WTC11 (cell line): ENCODE measurements at regions not wholly inside any gene's neighbourhood (a gene's known extent, or its start where the extent isn't known, plus 50 kb on each side); places are given as distances from the start of the nearest gene placed in this dataset.

Experiments used
- ATAC-seq: fragments of 200-7000 bp; cut with Tn5 transposase; 2 replicates; pipeline ENCODE4 v1.10.0; 2021; ENCODE audit warnings: mild to moderate bottlenecking, moderate library complexity
- CTCF ChIA-PET: fragments of 300-600 bp; sonication (Branson Sonifier 250); formaldehyde crosslinking; loops from one replicate; lab custom pipeline; 2021; ENCODE audit warnings: antibody characterized with exemption; lab: Charles Lee
- POLR2A ChIA-PET: fragments of 350-600 bp; sonication (Branson Sonifier 250); formaldehyde crosslinking; loops from one replicate; lab custom pipeline; 2021; ENCODE audit warnings: antibody characterized with exemption; lab: Charles Lee
- DNase-seq: peaks from one replicate; pipeline ENCODE4 v3.0.0; 2021; ENCODE audit warnings: low spot score
- H3K27ac Mint-ChIP-seq: 2 replicates; pipeline ENCODE4 v1.8.0; 2021; ENCODE audit warnings: mixed read lengths
- H3K27me3 Mint-ChIP-seq: 2 replicates; pipeline ENCODE4 v1.8.0; 2021; ENCODE audit warnings: low read depth, mild to moderate bottlenecking, moderate library complexity, mixed read lengths
- H3K36me3 Mint-ChIP-seq: 2 replicates; pipeline ENCODE4 v1.8.0; 2021; ENCODE audit warnings: mixed read lengths
- H3K4me1 Mint-ChIP-seq: 2 replicates; pipeline ENCODE4 v1.8.0; 2022; ENCODE audit warnings: mixed read lengths
- H3K4me3 Mint-ChIP-seq: 2 replicates; pipeline ENCODE4 v1.8.0; 2021; ENCODE audit warnings: mild to moderate bottlenecking, moderate library complexity, mixed read lengths
- H3K9me3 Mint-ChIP-seq: 2 replicates; pipeline ENCODE4 v1.8.0; 2021; ENCODE audit warnings: mixed read lengths
- ATF1 ChIP-seq: sonication (generic); formaldehyde crosslinking; IDR thresholded peaks from 2 replicates; pipeline ENCODE4 v1.8.1; 2023; ENCODE audit warnings: mild to moderate bottlenecking, moderate library complexity, missing genetic modification reagents
- CREB1 ChIP-seq: sonication (generic); formaldehyde crosslinking; IDR thresholded peaks from 2 replicates; pipeline ENCODE4 v1.8.0; 2023; ENCODE audit warnings: mild to moderate bottlenecking, missing genetic modification reagents
- EMX1 ChIP-seq: fragments of 250-450 bp; sonication (Bioruptor Pico); IDR thresholded peaks from 2 replicates; pipeline ENCODE4 v1.8.0; 2021; ENCODE audit warnings: mild to moderate bottlenecking
- ETV6 ChIP-seq: sonication (generic); formaldehyde crosslinking; IDR thresholded peaks from 2 replicates; pipeline ENCODE4 v1.8.1; 2022; ENCODE audit warnings: mild to moderate bottlenecking, missing genetic modification reagents
- GRHL2 ChIP-seq: fragments of 250-450 bp; sonication (Bioruptor Pico); IDR thresholded peaks from 2 replicates; pipeline ENCODE4 v1.8.0; 2022; ENCODE audit warnings: mild to moderate bottlenecking, moderate library complexity; ENCODE audit not compliant: insufficient replicate concordance, severe bottlenecking
- NFATC4 ChIP-seq: fragments of 250-450 bp; sonication (Bioruptor Pico); IDR thresholded peaks from 2 replicates; pipeline ENCODE4 v1.9.0; 2021; ENCODE audit warnings: mild to moderate bottlenecking
- NFYB ChIP-seq: sonication (generic); formaldehyde crosslinking; conservative IDR thresholded peaks from 2 replicates; pipeline ENCODE4 v1.8.0; 2022; ENCODE audit warnings: low read depth, missing genetic modification reagents
- PRRX2 ChIP-seq: fragments of 250-450 bp; sonication (Bioruptor Pico); IDR thresholded peaks from 2 replicates; pipeline ENCODE4 v1.8.0; 2021; ENCODE audit warnings: mild to moderate bottlenecking
- RORB ChIP-seq: fragments of 250-450 bp; sonication (Bioruptor Pico); IDR thresholded peaks from 2 replicates; pipeline ENCODE4 v1.9.0; 2021; ENCODE audit warnings: mild to moderate bottlenecking
- TCF7 ChIP-seq: sonication (generic); formaldehyde crosslinking; IDR thresholded peaks from 2 replicates; pipeline ENCODE4 v1.8.0; 2022; ENCODE audit warnings: mild to moderate bottlenecking, low read depth, missing genetic modification reagents, moderate library complexity
- TEAD1 ChIP-seq: sonication (generic); formaldehyde crosslinking; IDR thresholded peaks from 2 replicates; pipeline ENCODE4 v1.8.0; 2022; ENCODE audit warnings: mild to moderate bottlenecking, missing genetic modification reagents
- TEAD4 ChIP-seq: sonication (generic); formaldehyde crosslinking; IDR thresholded peaks from 2 replicates; pipeline ENCODE4 v1.8.0; 2022; ENCODE audit warnings: mild to moderate bottlenecking, missing genetic modification reagents
- ZNF121 ChIP-seq: sonication (generic); formaldehyde crosslinking; IDR thresholded peaks from 2 replicates; pipeline ENCODE4 v1.8.0; 2023; ENCODE audit warnings: missing genetic modification reagents
- ZNF317 ChIP-seq: sonication (generic); formaldehyde crosslinking; IDR thresholded peaks from 2 replicates; pipeline ENCODE4 v1.8.1; 2023; ENCODE audit warnings: low read depth, mild to moderate bottlenecking, moderate library complexity, missing genetic modification reagents, borderline replicate concordance
- ZNF416 ChIP-seq: fragments of 250-450 bp; sonication (Bioruptor Pico); IDR thresholded peaks from 2 replicates; pipeline ENCODE4 v1.9.0; 2021; ENCODE audit warnings: mild to moderate bottlenecking, inconsistent platforms
- ZNF671 ChIP-seq: fragments of 250-450 bp; sonication (Bioruptor Pico); IDR thresholded peaks from 2 replicates; pipeline ENCODE4 v1.8.0; 2021; ENCODE audit warnings: mild to moderate bottlenecking
- TF ChIP-seq, protein P1 (sequence below): fragments of 250-450 bp; sonication (Bioruptor Pico); IDR thresholded peaks from 2 replicates; pipeline ENCODE4 v1.9.0; 2021; ENCODE audit warnings: mild to moderate bottlenecking, borderline replicate concordance
- TF ChIP-seq, protein P2 (sequence below): sonication (generic); formaldehyde crosslinking; IDR thresholded peaks from 2 replicates; pipeline ENCODE4 v1.8.1; 2022; ENCODE audit warnings: mild to moderate bottlenecking, missing genetic modification reagents, moderate library complexity, borderline replicate concordance
- TF ChIP-seq, protein P3 (sequence below): fragments of 250-450 bp; sonication (Bioruptor Pico); IDR thresholded peaks from 2 replicates; pipeline ENCODE4 v2.1.2; 2022; ENCODE audit warnings: mild to moderate bottlenecking, moderate library complexity
- TF ChIP-seq, protein P4 (sequence below): sonication (generic); formaldehyde crosslinking; IDR thresholded peaks from 2 replicates; pipeline ENCODE4 v1.8.0; 2023; ENCODE audit warnings: missing genetic modification reagents
- TF ChIP-seq, protein P5 (sequence below): sonication (generic); formaldehyde crosslinking; conservative IDR thresholded peaks from 2 replicates; pipeline ENCODE4 v1.8.1; 2022; ENCODE audit warnings: mild to moderate bottlenecking, missing genetic modification reagents
- TF ChIP-seq, protein P6 (sequence below): sonication (generic); formaldehyde crosslinking; IDR thresholded peaks from 2 replicates; pipeline ENCODE4 v1.8.0; 2022; ENCODE audit warnings: missing genetic modification reagents
- TF ChIP-seq, protein P7 (sequence below): fragments of 250-450 bp; sonication (Bioruptor Pico); IDR thresholded peaks from 2 replicates; pipeline ENCODE4 v1.8.0; 2021; ENCODE audit warnings: mild to moderate bottlenecking

DNA sequence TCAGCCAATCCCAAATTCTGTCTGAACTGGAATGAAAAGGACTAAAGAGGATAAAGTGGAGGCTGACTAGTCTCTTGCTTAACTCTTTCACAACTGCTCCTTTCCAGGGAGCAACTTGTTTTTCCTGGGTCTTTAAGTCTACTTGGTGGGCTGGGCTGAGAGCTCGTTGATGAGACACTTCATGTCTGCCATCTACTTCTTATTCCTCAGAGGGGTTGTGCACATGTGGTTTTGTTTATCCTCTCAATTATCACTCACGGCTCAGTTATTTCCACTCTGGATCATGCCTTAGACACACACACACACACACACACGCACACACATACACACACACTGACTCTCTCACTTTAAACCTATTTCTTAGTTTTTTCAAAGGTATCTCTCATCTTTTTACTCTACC, 298.6 kb upstream of the MTPN start:
- no peak overlapping the region for H3K4me3 Mint-ChIP-seq
- H3K36me3 Mint-ChIP-seq: no peaks in the 10 kb centered on the region
- no peaks in the 10 kb centered on the region; the same call in 1 of the 2 replicates for H3K27me3 Mint-ChIP-seq
- H3K27ac Mint-ChIP-seq: no peak overlapping the region
- no peaks in the 10 kb centered on the region for H3K4me1 Mint-ChIP-seq
- no peaks in the 10 kb centered on the region for H3K9me3 Mint-ChIP-seq
- ATAC-seq (no peak), DNase-seq (no peak)
- ChIA-PET CTCF (no interaction called here), POLR2A (no interaction called here)
- TF ChIP-seq, protein P1, sequence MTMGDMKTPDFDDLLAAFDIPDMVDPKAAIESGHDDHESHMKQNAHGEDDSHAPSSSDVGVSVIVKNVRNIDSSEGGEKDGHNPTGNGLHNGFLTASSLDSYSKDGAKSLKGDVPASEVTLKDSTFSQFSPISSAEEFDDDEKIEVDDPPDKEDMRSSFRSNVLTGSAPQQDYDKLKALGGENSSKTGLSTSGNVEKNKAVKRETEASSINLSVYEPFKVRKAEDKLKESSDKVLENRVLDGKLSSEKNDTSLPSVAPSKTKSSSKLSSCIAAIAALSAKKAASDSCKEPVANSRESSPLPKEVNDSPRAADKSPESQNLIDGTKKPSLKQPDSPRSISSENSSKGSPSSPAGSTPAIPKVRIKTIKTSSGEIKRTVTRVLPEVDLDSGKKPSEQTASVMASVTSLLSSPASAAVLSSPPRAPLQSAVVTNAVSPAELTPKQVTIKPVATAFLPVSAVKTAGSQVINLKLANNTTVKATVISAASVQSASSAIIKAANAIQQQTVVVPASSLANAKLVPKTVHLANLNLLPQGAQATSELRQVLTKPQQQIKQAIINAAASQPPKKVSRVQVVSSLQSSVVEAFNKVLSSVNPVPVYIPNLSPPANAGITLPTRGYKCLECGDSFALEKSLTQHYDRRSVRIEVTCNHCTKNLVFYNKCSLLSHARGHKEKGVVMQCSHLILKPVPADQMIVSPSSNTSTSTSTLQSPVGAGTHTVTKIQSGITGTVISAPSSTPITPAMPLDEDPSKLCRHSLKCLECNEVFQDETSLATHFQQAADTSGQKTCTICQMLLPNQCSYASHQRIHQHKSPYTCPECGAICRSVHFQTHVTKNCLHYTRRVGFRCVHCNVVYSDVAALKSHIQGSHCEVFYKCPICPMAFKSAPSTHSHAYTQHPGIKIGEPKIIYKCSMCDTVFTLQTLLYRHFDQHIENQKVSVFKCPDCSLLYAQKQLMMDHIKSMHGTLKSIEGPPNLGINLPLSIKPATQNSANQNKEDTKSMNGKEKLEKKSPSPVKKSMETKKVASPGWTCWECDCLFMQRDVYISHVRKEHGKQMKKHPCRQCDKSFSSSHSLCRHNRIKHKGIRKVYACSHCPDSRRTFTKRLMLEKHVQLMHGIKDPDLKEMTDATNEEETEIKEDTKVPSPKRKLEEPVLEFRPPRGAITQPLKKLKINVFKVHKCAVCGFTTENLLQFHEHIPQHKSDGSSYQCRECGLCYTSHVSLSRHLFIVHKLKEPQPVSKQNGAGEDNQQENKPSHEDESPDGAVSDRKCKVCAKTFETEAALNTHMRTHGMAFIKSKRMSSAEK (CRISPR knock-in tag): no peak
- TF ChIP-seq ZNF121 (CRISPR knock-in tag): no peak
- no peak for TF ChIP-seq EMX1
- TF ChIP-seq, protein P2, sequence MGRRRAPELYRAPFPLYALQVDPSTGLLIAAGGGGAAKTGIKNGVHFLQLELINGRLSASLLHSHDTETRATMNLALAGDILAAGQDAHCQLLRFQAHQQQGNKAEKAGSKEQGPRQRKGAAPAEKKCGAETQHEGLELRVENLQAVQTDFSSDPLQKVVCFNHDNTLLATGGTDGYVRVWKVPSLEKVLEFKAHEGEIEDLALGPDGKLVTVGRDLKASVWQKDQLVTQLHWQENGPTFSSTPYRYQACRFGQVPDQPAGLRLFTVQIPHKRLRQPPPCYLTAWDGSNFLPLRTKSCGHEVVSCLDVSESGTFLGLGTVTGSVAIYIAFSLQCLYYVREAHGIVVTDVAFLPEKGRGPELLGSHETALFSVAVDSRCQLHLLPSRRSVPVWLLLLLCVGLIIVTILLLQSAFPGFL (CRISPR knock-in tag): no peak
- no peak for TF ChIP-seq TEAD1 (CRISPR knock-in tag)
- TF ChIP-seq TCF7 (CRISPR knock-in tag): no peak
- TF ChIP-seq ATF1: no peak
- TF ChIP-seq CREB1 (CRISPR knock-in tag): no peak
- no peak for TF ChIP-seq NFYB
- no peak for TF ChIP-seq GRHL2 (CRISPR knock-in tag)
- TF ChIP-seq ETV6 (CRISPR knock-in tag): no peak
- no peak for TF ChIP-seq RORB
- TF ChIP-seq, protein P3, sequence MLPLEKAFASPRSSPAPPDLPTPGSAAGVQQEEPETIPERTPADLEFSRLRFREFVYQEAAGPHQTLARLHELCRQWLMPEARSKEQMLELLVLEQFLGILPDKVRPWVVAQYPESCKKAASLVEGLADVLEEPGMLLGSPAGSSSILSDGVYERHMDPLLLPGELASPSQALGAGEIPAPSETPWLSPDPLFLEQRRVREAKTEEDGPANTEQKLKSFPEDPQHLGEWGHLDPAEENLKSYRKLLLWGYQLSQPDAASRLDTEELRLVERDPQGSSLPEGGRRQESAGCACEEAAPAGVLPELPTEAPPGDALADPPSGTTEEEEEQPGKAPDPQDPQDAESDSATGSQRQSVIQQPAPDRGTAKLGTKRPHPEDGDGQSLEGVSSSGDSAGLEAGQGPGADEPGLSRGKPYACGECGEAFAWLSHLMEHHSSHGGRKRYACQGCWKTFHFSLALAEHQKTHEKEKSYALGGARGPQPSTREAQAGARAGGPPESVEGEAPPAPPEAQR (CRISPR knock-in tag): no peak
- TF ChIP-seq, protein P4, sequence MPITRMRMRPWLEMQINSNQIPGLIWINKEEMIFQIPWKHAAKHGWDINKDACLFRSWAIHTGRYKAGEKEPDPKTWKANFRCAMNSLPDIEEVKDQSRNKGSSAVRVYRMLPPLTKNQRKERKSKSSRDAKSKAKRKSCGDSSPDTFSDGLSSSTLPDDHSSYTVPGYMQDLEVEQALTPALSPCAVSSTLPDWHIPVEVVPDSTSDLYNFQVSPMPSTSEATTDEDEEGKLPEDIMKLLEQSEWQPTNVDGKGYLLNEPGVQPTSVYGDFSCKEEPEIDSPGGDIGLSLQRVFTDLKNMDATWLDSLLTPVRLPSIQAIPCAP (CRISPR knock-in tag): no peak
- TF ChIP-seq, protein P5, sequence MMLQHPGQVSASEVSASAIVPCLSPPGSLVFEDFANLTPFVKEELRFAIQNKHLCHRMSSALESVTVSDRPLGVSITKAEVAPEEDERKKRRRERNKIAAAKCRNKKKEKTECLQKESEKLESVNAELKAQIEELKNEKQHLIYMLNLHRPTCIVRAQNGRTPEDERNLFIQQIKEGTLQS (CRISPR knock-in tag): no peak
- no peak for TF ChIP-seq PRRX2 (CRISPR knock-in tag)
- no peak for TF ChIP-seq ZNF317 (CRISPR knock-in tag)
- TF ChIP-seq TEAD4 (CRISPR knock-in tag): no peak

DNA sequence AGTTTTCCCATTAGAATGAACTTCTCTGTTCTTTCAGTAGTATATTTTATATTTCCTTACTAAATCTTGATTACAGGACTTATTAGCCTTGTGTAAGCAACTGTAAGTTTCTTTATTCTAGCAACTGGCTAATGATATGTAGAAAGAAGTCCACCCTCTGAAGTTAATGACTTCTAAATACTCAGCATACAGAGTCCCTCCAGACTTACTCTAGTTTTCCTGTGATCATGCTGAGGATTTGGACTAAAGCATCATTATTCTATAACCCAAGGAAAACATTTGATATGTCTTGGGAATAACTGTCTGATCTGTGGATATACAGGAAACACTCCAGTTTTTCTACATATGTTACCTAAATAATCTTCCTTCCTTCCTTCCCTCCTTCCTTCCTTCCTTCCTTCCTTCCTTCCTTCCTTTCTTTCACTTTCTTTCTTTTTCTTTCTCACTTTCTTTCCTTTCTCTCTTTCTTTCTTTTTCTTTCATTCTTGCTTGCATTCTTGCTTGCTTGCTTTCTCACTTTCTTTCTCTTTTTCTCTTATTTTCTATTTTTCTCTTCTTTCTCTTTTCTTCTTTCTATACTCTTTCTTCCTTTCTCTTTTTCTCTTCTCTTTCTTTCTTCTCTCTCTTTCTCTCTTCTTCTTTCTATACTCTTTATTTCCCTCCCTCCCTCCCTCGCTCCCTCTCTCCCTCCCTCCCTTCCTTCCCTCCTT, 297.6 kb upstream of the MTPN start:
- TF ChIP-seq NFATC4 (no peak), ZNF671 (CRISPR knock-in tag) (no peak), ZNF416 (CRISPR knock-in tag) (no peak), TEAD1 (CRISPR knock-in tag) (no peak)
- TF ChIP-seq, protein P6, sequence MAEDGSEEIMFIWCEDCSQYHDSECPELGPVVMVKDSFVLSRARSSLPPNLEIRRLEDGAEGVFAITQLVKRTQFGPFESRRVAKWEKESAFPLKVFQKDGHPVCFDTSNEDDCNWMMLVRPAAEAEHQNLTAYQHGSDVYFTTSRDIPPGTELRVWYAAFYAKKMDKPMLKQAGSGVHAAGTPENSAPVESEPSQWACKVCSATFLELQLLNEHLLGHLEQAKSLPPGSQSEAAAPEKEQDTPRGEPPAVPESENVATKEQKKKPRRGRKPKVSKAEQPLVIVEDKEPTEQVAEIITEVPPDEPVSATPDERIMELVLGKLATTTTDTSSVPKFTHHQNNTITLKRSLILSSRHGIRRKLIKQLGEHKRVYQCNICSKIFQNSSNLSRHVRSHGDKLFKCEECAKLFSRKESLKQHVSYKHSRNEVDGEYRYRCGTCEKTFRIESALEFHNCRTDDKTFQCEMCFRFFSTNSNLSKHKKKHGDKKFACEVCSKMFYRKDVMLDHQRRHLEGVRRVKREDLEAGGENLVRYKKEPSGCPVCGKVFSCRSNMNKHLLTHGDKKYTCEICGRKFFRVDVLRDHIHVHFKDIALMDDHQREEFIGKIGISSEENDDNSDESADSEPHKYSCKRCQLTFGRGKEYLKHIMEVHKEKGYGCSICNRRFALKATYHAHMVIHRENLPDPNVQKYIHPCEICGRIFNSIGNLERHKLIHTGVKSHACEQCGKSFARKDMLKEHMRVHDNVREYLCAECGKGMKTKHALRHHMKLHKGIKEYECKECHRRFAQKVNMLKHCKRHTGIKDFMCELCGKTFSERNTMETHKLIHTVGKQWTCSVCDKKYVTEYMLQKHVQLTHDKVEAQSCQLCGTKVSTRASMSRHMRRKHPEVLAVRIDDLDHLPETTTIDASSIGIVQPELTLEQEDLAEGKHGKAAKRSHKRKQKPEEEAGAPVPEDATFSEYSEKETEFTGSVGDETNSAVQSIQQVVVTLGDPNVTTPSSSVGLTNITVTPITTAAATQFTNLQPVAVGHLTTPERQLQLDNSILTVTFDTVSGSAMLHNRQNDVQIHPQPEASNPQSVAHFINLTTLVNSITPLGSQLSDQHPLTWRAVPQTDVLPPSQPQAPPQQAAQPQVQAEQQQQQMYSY (CRISPR knock-in tag): no peak
- TF ChIP-seq, protein P7, sequence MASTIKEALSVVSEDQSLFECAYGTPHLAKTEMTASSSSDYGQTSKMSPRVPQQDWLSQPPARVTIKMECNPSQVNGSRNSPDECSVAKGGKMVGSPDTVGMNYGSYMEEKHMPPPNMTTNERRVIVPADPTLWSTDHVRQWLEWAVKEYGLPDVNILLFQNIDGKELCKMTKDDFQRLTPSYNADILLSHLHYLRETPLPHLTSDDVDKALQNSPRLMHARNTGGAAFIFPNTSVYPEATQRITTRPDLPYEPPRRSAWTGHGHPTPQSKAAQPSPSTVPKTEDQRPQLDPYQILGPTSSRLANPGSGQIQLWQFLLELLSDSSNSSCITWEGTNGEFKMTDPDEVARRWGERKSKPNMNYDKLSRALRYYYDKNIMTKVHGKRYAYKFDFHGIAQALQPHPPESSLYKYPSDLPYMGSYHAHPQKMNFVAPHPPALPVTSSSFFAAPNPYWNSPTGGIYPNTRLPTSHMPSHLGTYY (CRISPR knock-in tag): no peak
- ChIA-PET POLR2A (no interaction called here), CTCF (no interaction called here)
- Mint-ChIP-seq H3K27ac (no peak overlapping the region), H3K27me3 (no peaks in the 10 kb centered on the region; the same call in 1 of the 2 replicates), H3K4me3 (no peak overlapping the region), H3K9me3 (no peaks in the 10 kb centered on the region), H3K4me1 (no peaks in the 10 kb centered on the region), H3K36me3 (no peaks in the 10 kb centered on the region)
- DNase-seq (no peak), ATAC-seq (no peak)
